ENCODE measurements at regions not wholly inside any gene's neighbourhood (a gene's known extent, or its start where the extent isn't known, plus 50 kb on each side); places are given as distances from the start of the nearest gene placed in this dataset.

GRCh38 chr12:24759155-24759554 lies 189.7 kb downstream of the BCAT1 start:
- TF ChIP-seq CTCF (IDR thresholded peaks at IDR 0.05; ENCODE audit: insufficient read depth, low read depth, low read length), result no peak
- TF ChIP-seq EZH2 (IDR thresholded peaks at IDR 0.05; ENCODE audit: insufficient read depth, low read length), result no peak
